Naive thymus-derived CD4-positive, alpha-beta T cell (primary cell): ENCODE measurements at regions not wholly inside any gene's neighbourhood (a gene's known extent, or its start where the extent isn't known, plus 50 kb on each side); places are given as distances from the start of the nearest gene placed in this dataset.

Experiments
- ATAC-seq: fragments of 150-1000 bp; cut with Tn5 transposase; 2 replicates; pipeline ENCODE4 v1.10.0; 2021; ENCODE audit warnings: mild to moderate bottlenecking, moderate library complexity
- CTCF ChIA-PET: fragments of 350-600 bp; sonication (Branson Sonifier 250); formaldehyde crosslinking; loops from one replicate; lab custom pipeline; 2021; ENCODE audit warnings: antibody characterized with exemption; lab: Charles Lee
- POLR2A ChIA-PET: fragments of 350-600 bp; sonication (Branson Sonifier 250); formaldehyde crosslinking; loops from one replicate; lab custom pipeline; 2021; ENCODE audit warnings: antibody characterized with exemption, inconsistent platforms; lab: Charles Lee
- DNase-seq, 9 donors: peaks; one replicate each; pipeline versions ENCODE4 v3.0.0 to v3.0.0-alpha.2; 2020 to 2022; ENCODE audit warnings: mixed read lengths in 1 of 9
- H3K27ac ChIP-seq: one replicate; pipeline ENCODE4 v1.7.0; 2013; ENCODE audit warnings: mild to moderate bottlenecking, low read depth, low read length, moderate library complexity
- H3K27me3 ChIP-seq, 2 donors: one replicate each; pipeline ENCODE4 v1.7.0; 2013; ENCODE audit warnings: low read length in 2 of 2, mild to moderate bottlenecking in 2 of 2, moderate library complexity in 2 of 2; ENCODE audit not compliant: control insufficient read depth in 2 of 2, insufficient read depth in 2 of 2
- H3K36me3 ChIP-seq, 3 experiments: 1 replicate in 2 of 3; 2 replicates in 1 of 3; pipeline ENCODE4 v1.7.0; 2013; ENCODE audit warnings: low read length in 3 of 3, mild to moderate bottlenecking in 3 of 3, moderate library complexity in 1 of 3; ENCODE audit not compliant: insufficient read depth in 3 of 3, control insufficient read depth in 2 of 3
- H3K4me1 ChIP-seq, 2 donors: one replicate each; pipeline ENCODE4 v1.7.0; 2013; ENCODE audit warnings: low read length in 2 of 2, mild to moderate bottlenecking in 2 of 2, moderate library complexity in 1 of 2; ENCODE audit not compliant: control insufficient read depth in 2 of 2, insufficient read depth in 2 of 2
- H3K4me3 ChIP-seq: 2 replicates; pipeline ENCODE4 v1.7.0; 2013; ENCODE audit warnings: mild to moderate bottlenecking, low read length
- H3K9me3 ChIP-seq, 3 experiments: 1 replicate in 2 of 3; 2 replicates in 1 of 3; pipeline ENCODE4 v1.7.0; 2013; ENCODE audit warnings: low read length in 3 of 3; ENCODE audit not compliant: control insufficient read depth in 2 of 3
- H3K27ac Mint-ChIP-seq, 9 donors: one replicate each; pipeline ENCODE4 v1.8.0; 2020 to 2022; ENCODE audit warnings: mixed read lengths in 9 of 9, mild to moderate bottlenecking in 8 of 9, moderate library complexity in 5 of 9, inconsistent platforms in 2 of 9
- H3K27me3 Mint-ChIP-seq, 5 donors: one replicate each; pipeline ENCODE4 v1.8.0; 2021 to 2022; ENCODE audit warnings: mixed read lengths in 5 of 5, mild to moderate bottlenecking in 1 of 5
- H3K36me3 Mint-ChIP-seq, 5 donors: one replicate each; pipeline ENCODE4 v1.8.0; 2020 to 2022; ENCODE audit warnings: mixed read lengths in 5 of 5, mild to moderate bottlenecking in 3 of 5, inconsistent platforms in 1 of 5
- H3K4me1 Mint-ChIP-seq, 7 donors: one replicate each; pipeline ENCODE4 v1.8.0; 2020 to 2022; ENCODE audit warnings: mixed read lengths in 7 of 7, mild to moderate bottlenecking in 3 of 7, inconsistent platforms in 1 of 7
- H3K4me3 Mint-ChIP-seq, 10 donors: one replicate each; pipeline ENCODE4 v1.8.0; 2020 to 2022; ENCODE audit warnings: mild to moderate bottlenecking in 10 of 10, mixed read lengths in 10 of 10, moderate library complexity in 6 of 10, inconsistent platforms in 2 of 10
- H3K9me3 Mint-ChIP-seq, 11 donors: one replicate each; pipeline ENCODE4 v1.8.0; 2020 to 2022; ENCODE audit warnings: mixed read lengths in 11 of 11, mild to moderate bottlenecking in 4 of 11, inconsistent platforms in 1 of 11, moderate library complexity in 1 of 11
- intact Hi-C, 2 donors: fragments of 100-400 bp; cut with micrococcal nuclease; formaldehyde crosslinking; loops; one replicate each; pipeline ENCODE4 v1.15.1; 2023

DNA sequence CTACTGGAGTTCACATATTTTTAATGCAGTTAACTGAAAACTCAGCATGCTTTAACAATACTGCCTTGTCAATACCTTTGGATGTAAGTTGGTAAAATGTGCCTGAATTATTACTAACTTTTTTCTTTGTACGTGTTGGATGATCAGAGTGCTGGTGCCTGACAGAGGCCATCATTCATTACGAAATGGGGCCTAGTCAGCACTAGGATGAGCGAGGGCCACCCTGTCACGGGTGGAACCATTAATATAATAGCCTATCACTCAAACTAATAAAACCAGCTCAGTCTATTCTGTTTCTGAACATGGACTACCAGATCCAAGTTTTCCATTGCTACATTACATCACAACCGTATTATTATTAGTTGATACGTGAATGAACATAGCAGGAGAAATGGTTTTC, 501.7 kb upstream of the TENM3 start:
- Histone ChIP-seq H3K27ac (no peak overlapping the region), H3K36me3 (no peaks in the 10 kb centered on the region), H3K4me3 (no peak overlapping the region), H3K9me3 (no peaks in the 10 kb centered on the region), H3K4me1 (no peaks in the 10 kb centered on the region), H3K27me3 (no peaks in the 10 kb centered on the region)
- DNase-seq (no peak), ATAC-seq (no peak)
- Mint-ChIP-seq H3K9me3 (peaks cover 0 to 10% (median 3%) of the 10 kb centered on the region in 11 donors), H3K36me3 (no peaks in the 10 kb centered on the region), H3K27me3 (no peaks in the 10 kb centered on the region), H3K4me1 (no peaks in the 10 kb centered on the region), H3K4me3 (no peak overlapping the region), H3K27ac (no peak overlapping the region)
- ChIA-PET CTCF (no interaction called here), POLR2A (no interaction called here)
- intact Hi-C loops: no loop called here

GRCh38 chr4:181745933-181746625, 497.1 kb upstream of the TENM3 start:
- H3K4me1 Mint-ChIP-seq: no peaks in the 10 kb centered on the region
- H3K27me3 Mint-ChIP-seq: no peaks in the 10 kb centered on the region
- H3K36me3 ChIP-seq: no peaks in the 10 kb centered on the region
- CTCF ChIA-PET: no interaction called here
- POLR2A ChIA-PET: no interaction called here
- no peaks in the 10 kb centered on the region for H3K36me3 Mint-ChIP-seq
- no peak overlapping the region for H3K27ac ChIP-seq
- no peaks in the 10 kb centered on the region for H3K27me3 ChIP-seq
- ATAC-seq (no peak), DNase-seq (no peak)
- no peak overlapping the region for H3K4me3 Mint-ChIP-seq
- peaks cover 0 to 6% (median 3%) of the 10 kb centered on the region in 11 donors for H3K9me3 Mint-ChIP-seq
- H3K4me3 ChIP-seq: no peak overlapping the region
- H3K4me1 ChIP-seq: no peaks in the 10 kb centered on the region
- intact Hi-C loops: no loop called here
- H3K27ac Mint-ChIP-seq: no peak overlapping the region
- H3K9me3 ChIP-seq: no peaks in the 10 kb centered on the region

GRCh38 chr4:181748581-181748980, 494.6 kb upstream of the TENM3 start:
- no peaks in the 10 kb centered on the region for H3K36me3 ChIP-seq
- ChIA-PET CTCF (no interaction called here), POLR2A (no interaction called here)
- H3K4me1 Mint-ChIP-seq: no peaks in the 10 kb centered on the region
- H3K27me3 ChIP-seq: no peaks in the 10 kb centered on the region
- H3K36me3 Mint-ChIP-seq: no peaks in the 10 kb centered on the region
- no peak overlapping the region for H3K4me3 Mint-ChIP-seq
- no peaks in the 10 kb centered on the region for H3K9me3 ChIP-seq
- ATAC-seq (no peak), DNase-seq (no peak)
- no peak overlapping the region for H3K4me3 ChIP-seq
- no peak overlapping the region for H3K27ac ChIP-seq
- intact Hi-C loops: no loop called here
- H3K27ac Mint-ChIP-seq: no peak overlapping the region
- H3K27me3 Mint-ChIP-seq: no peaks in the 10 kb centered on the region
- H3K9me3 Mint-ChIP-seq: peaks cover 0 to 6% (median 0%) of the 10 kb centered on the region in 11 donors
- no peaks in the 10 kb centered on the region for H3K4me1 ChIP-seq

DNA sequence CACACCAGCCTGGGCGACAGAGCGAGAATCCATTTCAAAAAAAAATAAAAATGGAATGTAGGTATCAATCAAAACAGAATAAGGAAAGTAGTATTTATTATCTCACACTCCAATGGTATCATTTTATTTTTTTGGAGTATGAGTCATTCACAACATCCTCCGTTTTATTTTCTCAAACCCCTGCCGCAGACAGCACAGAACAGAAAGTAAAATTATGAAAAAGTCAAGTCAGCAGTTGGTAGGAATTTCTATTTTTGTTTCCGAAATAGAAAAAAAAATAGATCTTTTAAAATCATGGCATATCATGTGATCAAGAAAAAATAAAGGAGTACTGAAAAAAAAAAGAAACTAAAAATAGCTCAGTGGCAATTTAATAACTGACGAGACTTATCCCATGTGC, 490.7 kb upstream of the TENM3 start:
- DNase-seq (no peak), ATAC-seq (no peak)
- Mint-ChIP-seq H3K36me3 (no peaks in the 10 kb centered on the region), H3K9me3 (peaks cover 0 to 6% (median 0%) of the 10 kb centered on the region in 11 donors), H3K4me3 (no peak overlapping the region), H3K27me3 (no peaks in the 10 kb centered on the region), H3K4me1 (no peaks in the 10 kb centered on the region), H3K27ac (no peak overlapping the region)
- Histone ChIP-seq H3K4me1 (no peaks in the 10 kb centered on the region), H3K27me3 (no peaks in the 10 kb centered on the region), H3K27ac (no peak overlapping the region), H3K9me3 (no peaks in the 10 kb centered on the region), H3K4me3 (no peak overlapping the region), H3K36me3 (no peaks in the 10 kb centered on the region)
- POLR2A ChIA-PET: no interaction called here
- intact Hi-C loops: no loop called here
- CTCF ChIA-PET: no interaction called here

DNA sequence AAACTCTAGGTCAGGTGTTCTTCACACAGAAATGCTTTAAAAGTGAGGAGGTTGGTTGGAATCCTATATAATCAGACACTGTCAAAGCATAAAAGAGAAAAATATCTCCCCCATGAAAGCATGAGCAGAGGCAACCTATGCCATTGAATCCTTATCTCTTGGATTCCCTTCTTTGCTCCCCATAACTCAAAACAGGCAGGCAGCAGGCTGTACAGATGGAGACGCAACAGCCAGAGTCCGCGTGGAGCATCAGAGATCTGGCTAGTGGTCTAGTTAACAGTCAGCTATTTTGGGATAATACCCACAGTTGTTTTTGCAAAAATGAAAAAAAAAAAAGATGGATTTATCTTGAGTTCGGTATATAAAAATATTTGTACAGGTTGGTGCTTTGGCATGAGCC, 490.0 kb upstream of the TENM3 start:
- H3K27ac ChIP-seq: no peak overlapping the region
- intact Hi-C loops: no loop called here
- Mint-ChIP-seq H3K27ac (no peak overlapping the region), H3K4me3 (no peak overlapping the region), H3K36me3 (no peaks in the 10 kb centered on the region), H3K27me3 (no peaks in the 10 kb centered on the region), H3K4me1 (no peaks in the 10 kb centered on the region), H3K9me3 (peaks cover 0 to 6% (median 0%) of the 10 kb centered on the region in 11 donors)
- DNase-seq (no peak), ATAC-seq (no peak)
- H3K4me3 ChIP-seq: no peak overlapping the region
- H3K36me3 ChIP-seq: no peaks in the 10 kb centered on the region
- H3K27me3 ChIP-seq: no peaks in the 10 kb centered on the region
- H3K4me1 ChIP-seq: no peaks in the 10 kb centered on the region
- H3K9me3 ChIP-seq: no peaks in the 10 kb centered on the region
- POLR2A ChIA-PET: no interaction called here
- CTCF ChIA-PET: no interaction called here

GRCh38 chr4:181755846-181756245, 487.4 kb upstream of the TENM3 start:
- intact Hi-C loops: no loop called here
- no peaks in the 10 kb centered on the region for H3K9me3 ChIP-seq
- H3K27me3 Mint-ChIP-seq: no peaks in the 10 kb centered on the region
- ChIA-PET POLR2A (no interaction called here), CTCF (no interaction called here)
- H3K4me3 ChIP-seq: no peak overlapping the region
- no peak for DNase-seq
- H3K4me1 ChIP-seq: no peaks in the 10 kb centered on the region
- H3K27ac Mint-ChIP-seq: no peak overlapping the region
- ATAC-seq: no peak
- H3K4me1 Mint-ChIP-seq: no peaks in the 10 kb centered on the region
- H3K27ac ChIP-seq: no peak overlapping the region
- no peaks in the 10 kb centered on the region for H3K27me3 ChIP-seq
- H3K36me3 Mint-ChIP-seq: no peaks in the 10 kb centered on the region
- no peaks in the 10 kb centered on the region for H3K36me3 ChIP-seq
- peaks cover 0 to 6% (median under 1%) of the 10 kb centered on the region in 11 donors for H3K9me3 Mint-ChIP-seq
- H3K4me3 Mint-ChIP-seq: no peak overlapping the region

DNA sequence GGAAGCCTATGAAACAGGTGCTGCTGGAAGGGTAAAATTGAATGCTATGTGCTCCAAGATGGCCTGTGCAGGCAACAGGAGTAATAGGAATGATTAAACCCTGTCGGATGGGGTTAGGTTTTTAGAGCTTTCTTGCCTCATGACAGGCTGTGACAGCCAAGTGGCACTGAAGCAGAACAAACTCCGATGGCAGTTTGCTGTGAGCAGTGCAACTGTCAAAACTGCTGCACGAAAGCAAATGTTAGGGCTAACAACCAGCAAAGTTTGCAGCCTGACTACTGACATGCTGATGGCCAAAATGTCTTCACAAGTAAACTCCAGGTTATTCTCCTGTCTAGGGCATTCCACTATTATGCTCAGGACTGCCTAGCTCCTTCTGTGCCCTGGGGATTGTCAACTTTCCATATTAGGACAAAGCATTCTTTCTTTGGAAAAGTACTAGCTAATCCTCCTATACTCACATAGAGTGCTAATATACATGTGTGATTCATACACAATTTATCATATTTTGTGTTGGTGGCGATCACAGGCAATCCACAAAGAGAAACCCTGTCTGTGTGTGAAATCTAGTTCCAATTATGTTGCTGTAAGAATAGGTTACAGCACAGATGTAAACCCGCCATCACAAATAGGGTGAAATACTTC, 486.6 kb upstream of the TENM3 start:
- CTCF ChIA-PET: no interaction called here
- no peaks in the 10 kb centered on the region for H3K27me3 ChIP-seq
- intact Hi-C loops: no loop called here
- no peak overlapping the region for H3K4me3 ChIP-seq
- H3K4me3 Mint-ChIP-seq: no peak overlapping the region
- no peak overlapping the region for H3K27ac ChIP-seq
- DNase-seq: no peak
- H3K36me3 ChIP-seq: no peaks in the 10 kb centered on the region
- no peak overlapping the region for H3K27ac Mint-ChIP-seq
- H3K36me3 Mint-ChIP-seq: no peaks in the 10 kb centered on the region
- no peaks in the 10 kb centered on the region for H3K27me3 Mint-ChIP-seq
- no peaks in the 10 kb centered on the region for H3K9me3 ChIP-seq
- POLR2A ChIA-PET: no interaction called here
- peaks cover 0 to 6% (median 0%) of the 10 kb centered on the region in 11 donors for H3K9me3 Mint-ChIP-seq
- no peak for ATAC-seq
- H3K4me1 ChIP-seq: no peaks in the 10 kb centered on the region
- no peaks in the 10 kb centered on the region for H3K4me1 Mint-ChIP-seq
